Erythroblast (primary cell): ENCODE measurements at regions not wholly inside any gene's neighbourhood (a gene's known extent, or its start where the extent isn't known, plus 50 kb on each side); places are given as distances from the start of the nearest gene placed in this dataset.

Experiments
- GATA1 ChIP-seq: IDR thresholded peaks from 2 replicates; pipeline ENCODE4 v1.6.1; 2011; ENCODE audit warnings: low read depth, mild to moderate bottlenecking, control low read depth, low read length, moderate library complexity
- POLR2A ChIP-seq: IDR thresholded peaks from 2 replicates; pipeline ENCODE4 v1.6.1; 2011; ENCODE audit warnings: mild to moderate bottlenecking, low read length

- TF ChIP-seq POLR2A (no peak), GATA1 (no peak)
Measured at GRCh38 chr16:79892278-79892677, 291.7 kb upstream of the MAF start.
